HEK293T (cell line): ENCODE measurements at regions not wholly inside any gene's neighbourhood (a gene's known extent, or its start where the extent isn't known, plus 50 kb on each side); places are given as distances from the start of the nearest gene placed in this dataset.

ENCODE experiments used
- CTBP1 ChIP-seq: fragments of 450-650 bp; IDR thresholded peaks from 2 replicates; pipeline ENCODE4 v1.6.1; 2016; ENCODE audit warnings: borderline replicate concordance
- ELF4 ChIP-seq: fragments of 450-650 bp; IDR thresholded peaks from 2 replicates; pipeline ENCODE4 v1.6.1; 2017; ENCODE audit warnings: antibody characterized with exemption
- FOXA1 ChIP-seq: fragments of 450-650 bp; IDR thresholded peaks from 2 replicates; pipeline ENCODE4 v1.6.1; 2016; ENCODE audit warnings: mild to moderate bottlenecking
- FOXK2 ChIP-seq: fragments of 450-650 bp; IDR thresholded peaks from 2 replicates; pipeline ENCODE4 v1.6.1; 2016; ENCODE audit warnings: mild to moderate bottlenecking
- FOXM1 ChIP-seq: fragments of 450-650 bp; IDR thresholded peaks from 2 replicates; pipeline ENCODE4 v1.6.1; 2017; ENCODE audit warnings: mild to moderate bottlenecking, borderline replicate concordance
- NFRKB ChIP-seq: fragments of 450-650 bp; IDR thresholded peaks from 2 replicates; pipeline ENCODE4 v1.6.1; 2016; ENCODE audit warnings: mild to moderate bottlenecking, moderate library complexity
- PKNOX1 ChIP-seq: fragments of 450-650 bp; IDR thresholded peaks from 2 replicates; pipeline ENCODE4 v1.6.1; 2016
- SP1 ChIP-seq: fragments of 450-650 bp; IDR thresholded peaks from 2 replicates; pipeline ENCODE4 v1.6.1; 2017
- SUZ12 ChIP-seq: fragments of 450-650 bp; IDR thresholded peaks from 2 replicates; pipeline ENCODE4 v1.6.1; 2016; ENCODE audit warnings: mild to moderate bottlenecking
- TARDBP ChIP-seq: fragments of 450-650 bp; IDR thresholded peaks from 2 replicates; pipeline ENCODE4 v1.6.1; 2016
- ZNF384 ChIP-seq: fragments of 450-650 bp; IDR thresholded peaks from 2 replicates; pipeline ENCODE4 v1.6.1; 2016

DNA sequence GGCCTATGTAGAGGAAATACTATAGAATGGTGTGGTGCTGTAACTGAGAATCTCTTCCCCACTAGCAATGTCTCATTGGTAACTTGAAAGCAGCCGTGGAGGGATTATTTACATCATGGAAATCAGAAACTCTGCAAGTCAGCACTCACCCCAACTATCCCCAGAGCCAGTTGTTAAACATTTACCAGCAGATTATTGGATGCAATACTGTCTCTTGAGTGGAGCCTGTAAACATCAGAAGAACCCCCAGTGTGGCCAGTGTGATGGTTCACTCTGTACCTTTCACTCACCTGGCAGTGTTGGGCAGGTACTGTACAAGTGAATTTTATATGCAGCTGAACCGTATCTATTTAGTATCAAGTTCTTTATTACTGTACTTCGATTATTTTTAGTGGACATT is 299.8 kb upstream of the SALL1 start:
- TF ChIP-seq ELF4 (no peak), ZNF384 (no peak), FOXK2 (no peak), FOXA1 (no peak), CTBP1 (no peak), FOXM1 (no peak), SP1 (no peak), SUZ12 (no peak), NFRKB (no peak), TARDBP (no peak), PKNOX1 (no peak)
